Stomach (tissue), 4 donors: ENCODE measurements at regions not wholly inside any gene's neighbourhood (a gene's known extent, or its start where the extent isn't known, plus 50 kb on each side); places are given as distances from the start of the nearest gene placed in this dataset.

Experiments
- CTCF ChIP-seq, 7 experiments: fragments of 450-650 bp in 4 of 7; fragments of 200-600 bp in 3 of 7; sonication (generic) in 3 of 7; IDR thresholded peaks; one replicate each; pipeline ENCODE4 v1.5.1; 2016 to 2019; ENCODE audit warnings: antibody characterized with exemption in 7 of 7, control low read depth in 2 of 7, mild to moderate bottlenecking in 1 of 7
- POLR2AphosphoS5 ChIP-seq, 3 donors: sonication (generic); formaldehyde crosslinking; IDR thresholded peaks; one replicate each; pipeline ENCODE4 v1.6.1; 2016; ENCODE audit warnings: antibody characterized with exemption in 3 of 3

- TF ChIP-seq CTCF (IDR thresholded peaks at IDR 0.05), result no peak
- TF ChIP-seq POLR2AphosphoS5 (IDR thresholded peaks at IDR 0.05), result peak in 2 of 3 donors; percentile 27 to 51
Observed at GRCh38 chr7:130912082-130912861, 178.3 kb upstream of the KLF14 start.
